ENCODE measurements at regions not wholly inside any gene's neighbourhood (a gene's known extent, or its start where the extent isn't known, plus 50 kb on each side); places are given as distances from the start of the nearest gene placed in this dataset.
"Not testable (repeated sequence)": the region's sequence is repeated elsewhere in the genome, so short reads cannot be mapped to it uniquely, and the experiment has no call there.

DNA sequence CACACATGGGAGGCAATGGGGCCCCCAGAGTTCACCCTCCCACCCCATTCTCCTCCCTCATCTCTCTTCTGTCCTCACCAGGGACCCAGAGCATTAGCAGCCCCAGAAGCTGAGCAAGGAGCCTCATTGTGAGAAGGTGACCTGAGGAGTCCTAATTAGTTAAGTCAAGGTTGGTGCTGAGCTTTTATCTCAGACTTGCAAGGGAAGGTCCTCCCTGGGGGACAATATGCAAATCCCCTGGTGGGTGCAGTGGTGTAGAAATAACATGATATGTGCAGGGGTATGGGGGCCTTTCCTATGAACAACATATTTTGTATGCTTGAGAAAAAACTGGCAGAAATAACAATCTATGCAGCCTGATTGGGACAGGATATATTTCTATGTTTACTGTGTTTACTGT, 485.5 kb downstream of the RPIA start:
- not testable (repeated sequence) for DNase-seq; H3K9me3 Mint-ChIP-seq; H3K27ac Mint-ChIP-seq; H3K4me3 Mint-ChIP-seq; H3K36me3 Mint-ChIP-seq (ENCODE audit: low read depth); H3K27me3 Mint-ChIP-seq (ENCODE audit: insufficient read depth); H3K4me1 Mint-ChIP-seq (ENCODE audit: low read depth)

DNA sequence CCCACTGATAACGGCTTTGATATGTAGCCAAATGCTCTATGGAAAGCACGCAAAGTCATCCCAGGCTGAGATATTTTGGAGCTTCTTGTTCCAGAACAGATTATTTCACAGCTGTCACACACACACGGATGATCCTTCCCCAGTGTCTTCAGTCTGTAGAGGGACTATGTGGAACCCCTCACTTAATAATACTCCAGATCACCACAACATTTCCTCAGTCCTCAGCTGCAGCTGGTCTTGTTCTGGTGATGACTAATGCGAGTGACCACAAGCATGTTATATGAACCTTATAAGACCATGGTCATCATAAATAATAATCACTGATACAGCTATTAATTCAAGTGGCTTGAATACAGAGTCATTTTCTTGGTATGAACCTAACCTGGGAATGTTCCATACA, 490.7 kb downstream of the RPIA start:
- not testable (repeated sequence) for H3K36me3 Mint-ChIP-seq (ENCODE audit: low read depth); H3K9me3 Mint-ChIP-seq; H3K27me3 Mint-ChIP-seq (ENCODE audit: insufficient read depth); DNase-seq; H3K4me3 Mint-ChIP-seq; H3K4me1 Mint-ChIP-seq (ENCODE audit: low read depth); H3K27ac Mint-ChIP-seq

- not testable (repeated sequence) for H3K9me3 Mint-ChIP-seq; H3K4me3 Mint-ChIP-seq; H3K4me1 Mint-ChIP-seq (ENCODE audit: low read depth)
These were observed 493.3 kb downstream of the RPIA start for GRCh38 chr2:89184746-89185145.

GRCh38 chr2:89195636-89196251, 504.3 kb downstream of the RPIA start:
- not testable (repeated sequence) for DNase-seq; H3K9me3 Mint-ChIP-seq; H3K4me3 Mint-ChIP-seq; H3K36me3 Mint-ChIP-seq (ENCODE audit: low read depth); H3K4me1 Mint-ChIP-seq (ENCODE audit: low read depth); H3K27ac Mint-ChIP-seq; H3K27me3 Mint-ChIP-seq (ENCODE audit: insufficient read depth)

More at GRCh38 chr2:89184746-89185145, 493.3 kb downstream of the RPIA start:
- H3K36me3 Mint-ChIP-seq (ENCODE audit: low read depth); DNase-seq; H3K27me3 Mint-ChIP-seq (ENCODE audit: insufficient read depth); H3K27ac Mint-ChIP-seq: not testable (repeated sequence)

DNA sequence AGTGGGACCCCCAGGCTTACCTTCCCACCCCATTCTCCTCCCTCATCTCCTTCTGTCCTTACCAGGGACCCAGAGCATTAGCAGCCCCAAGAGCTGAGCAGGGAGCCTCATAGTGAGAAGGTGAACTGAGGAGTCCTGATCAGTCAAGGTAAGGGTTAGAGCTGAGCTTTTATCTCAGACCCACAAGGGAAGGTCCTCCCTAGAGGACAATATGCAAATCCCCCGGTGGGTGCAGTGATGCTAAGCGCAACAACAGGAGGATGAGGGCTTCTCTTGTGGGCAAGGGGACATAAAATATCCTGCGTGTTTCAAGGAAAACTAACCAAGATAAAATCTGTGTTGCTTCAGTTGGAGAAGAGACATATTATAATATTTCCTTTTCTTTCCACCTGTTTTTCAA, 505.2 kb downstream of the RPIA start:
- H3K27me3 Mint-ChIP-seq (ENCODE audit: insufficient read depth); H3K27ac Mint-ChIP-seq; H3K4me1 Mint-ChIP-seq (ENCODE audit: low read depth); H3K36me3 Mint-ChIP-seq (ENCODE audit: low read depth); H3K4me3 Mint-ChIP-seq; DNase-seq; H3K9me3 Mint-ChIP-seq: not testable (repeated sequence)

GRCh38 chr2:89198026-89198425, 506.6 kb downstream of the RPIA start:
- not testable (repeated sequence) for DNase-seq; H3K4me1 Mint-ChIP-seq (ENCODE audit: low read depth); H3K27ac Mint-ChIP-seq; H3K27me3 Mint-ChIP-seq (ENCODE audit: insufficient read depth); H3K36me3 Mint-ChIP-seq (ENCODE audit: low read depth); H3K4me3 Mint-ChIP-seq; H3K9me3 Mint-ChIP-seq

DNA sequence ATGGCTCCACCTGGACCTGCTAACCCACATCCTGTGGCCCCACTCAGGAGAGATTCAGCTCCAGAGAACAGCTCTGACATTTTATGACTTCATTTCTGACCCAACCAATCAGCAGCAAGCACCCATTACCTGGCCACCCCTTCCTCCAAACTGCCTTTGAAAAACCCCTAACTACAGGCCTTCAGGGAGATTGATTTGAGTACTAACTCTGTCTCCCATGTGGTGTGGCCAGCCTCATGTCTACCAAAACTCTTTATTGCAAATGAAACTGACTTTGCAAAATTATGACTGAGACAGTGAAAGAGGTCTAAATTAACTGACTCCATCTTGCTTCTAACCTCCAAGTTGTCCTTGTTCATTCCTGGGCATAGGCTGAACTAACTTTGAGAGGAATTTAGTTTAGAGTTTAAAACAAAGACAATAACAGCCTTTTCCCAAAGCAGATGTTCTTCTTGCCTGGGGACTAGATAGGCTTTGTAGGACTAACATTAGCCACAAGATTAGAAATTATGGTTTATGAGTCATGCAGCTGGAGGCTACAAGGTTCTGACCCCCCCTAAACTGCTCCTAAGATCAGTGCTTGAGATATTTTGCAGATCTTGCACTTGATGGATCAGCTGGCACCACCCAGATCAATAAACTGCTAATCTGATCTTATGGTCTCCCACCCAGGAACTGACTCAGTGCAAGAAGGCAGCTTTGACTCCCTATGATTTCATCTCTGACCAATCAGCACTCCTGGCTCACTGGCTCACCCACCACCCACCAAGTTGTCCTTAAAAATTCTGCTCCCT, 508.2 kb downstream of the RPIA start:
- H3K9me3 Mint-ChIP-seq; H3K36me3 Mint-ChIP-seq (ENCODE audit: low read depth); DNase-seq; H3K4me1 Mint-ChIP-seq (ENCODE audit: low read depth); H3K27ac Mint-ChIP-seq; H3K4me3 Mint-ChIP-seq; H3K27me3 Mint-ChIP-seq (ENCODE audit: insufficient read depth): not testable (repeated sequence)

- not testable (repeated sequence) for H3K36me3 Mint-ChIP-seq (ENCODE audit: low read depth); H3K4me1 Mint-ChIP-seq (ENCODE audit: low read depth); H3K4me3 Mint-ChIP-seq; H3K27ac Mint-ChIP-seq; H3K9me3 Mint-ChIP-seq; H3K27me3 Mint-ChIP-seq (ENCODE audit: insufficient read depth); DNase-seq
These were observed 508.7 kb downstream of the RPIA start for GRCh38 chr2:89200247-89200527.

- not testable (repeated sequence) for H3K27me3 Mint-ChIP-seq (ENCODE audit: insufficient read depth); H3K4me1 Mint-ChIP-seq (ENCODE audit: low read depth); H3K36me3 Mint-ChIP-seq (ENCODE audit: low read depth); H3K9me3 Mint-ChIP-seq; H3K27ac Mint-ChIP-seq; DNase-seq; H3K4me3 Mint-ChIP-seq
These were observed 511.0 kb downstream of the RPIA start for GRCh38 chr2:89202518-89202917.

- peak; percentile 70 for TF ChIP-seq CTCF (IDR thresholded peaks at IDR 0.05)
These were observed 513.7 kb downstream of the RPIA start for GRCh38 chr2:89205153-89205552.

GRCh38 chr2:89208144-89208932, 516.9 kb downstream of the RPIA start:
- not testable (repeated sequence) for H3K9me3 Mint-ChIP-seq; H3K27me3 Mint-ChIP-seq (ENCODE audit: insufficient read depth); H3K4me3 Mint-ChIP-seq; H3K27ac Mint-ChIP-seq; H3K36me3 Mint-ChIP-seq (ENCODE audit: low read depth); H3K4me1 Mint-ChIP-seq (ENCODE audit: low read depth)
- peak; percentile 80 for DNase-seq

More at GRCh38 chr2:89205153-89205552, 513.7 kb downstream of the RPIA start:
- H3K27ac Mint-ChIP-seq; H3K4me1 Mint-ChIP-seq (ENCODE audit: low read depth); H3K4me3 Mint-ChIP-seq; H3K27me3 Mint-ChIP-seq (ENCODE audit: insufficient read depth); H3K36me3 Mint-ChIP-seq (ENCODE audit: low read depth); H3K9me3 Mint-ChIP-seq: not testable (repeated sequence)
- DNase-seq = peak; percentile 15

DNA sequence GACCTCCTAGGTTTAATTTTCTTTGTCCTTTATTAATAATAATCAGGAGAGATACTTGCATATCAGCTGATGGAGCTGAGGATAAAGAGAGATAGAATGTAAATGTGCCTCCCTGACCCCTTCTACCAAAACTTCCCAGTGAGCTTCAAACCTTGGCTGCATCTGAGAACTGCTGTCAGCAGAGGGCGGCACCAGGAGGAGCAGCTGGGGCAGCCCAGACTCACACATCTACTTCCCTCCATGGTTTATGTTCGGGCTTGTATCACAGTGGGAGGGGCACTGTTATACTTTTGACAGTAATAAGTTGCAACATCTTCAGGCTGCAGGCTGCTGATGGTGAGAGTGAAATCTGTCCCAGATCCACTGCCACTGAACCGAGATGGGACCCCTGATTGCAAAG, 521.7 kb downstream of the RPIA start:
- H3K4me1 Mint-ChIP-seq (ENCODE audit: low read depth); H3K36me3 Mint-ChIP-seq (ENCODE audit: low read depth); H3K9me3 Mint-ChIP-seq; H3K4me3 Mint-ChIP-seq; H3K27ac Mint-ChIP-seq; H3K27me3 Mint-ChIP-seq (ENCODE audit: insufficient read depth): not testable (repeated sequence)
- DNase-seq = peak; percentile 23

DNA sequence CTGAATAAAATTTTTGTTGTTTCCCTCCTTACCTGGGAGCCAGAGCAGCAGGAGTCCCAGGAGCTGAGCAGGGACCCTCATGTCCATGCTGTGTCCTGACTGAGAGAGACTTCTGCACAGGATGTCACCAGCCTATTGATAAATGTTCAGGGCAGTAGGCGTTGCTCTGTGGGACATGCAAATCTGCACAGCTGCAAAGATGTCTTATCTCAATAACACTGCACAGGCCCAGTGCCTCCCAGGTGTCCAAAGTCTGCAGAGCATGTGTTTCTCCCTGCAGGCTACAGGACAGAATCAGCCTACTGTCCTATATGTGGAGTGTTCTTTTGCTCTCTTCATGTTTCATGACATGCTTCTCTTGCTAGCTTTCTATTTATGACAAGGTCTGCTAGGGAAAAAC, 522.3 kb downstream of the RPIA start:
- not testable (repeated sequence) for H3K4me1 Mint-ChIP-seq (ENCODE audit: low read depth); H3K36me3 Mint-ChIP-seq (ENCODE audit: low read depth); H3K9me3 Mint-ChIP-seq; DNase-seq; H3K27me3 Mint-ChIP-seq (ENCODE audit: insufficient read depth); H3K4me3 Mint-ChIP-seq; H3K27ac Mint-ChIP-seq

Data from HFFc6 (cell line).